Kidney (tissue), 13 donors: ENCODE measurements at regions not wholly inside any gene's neighbourhood (a gene's known extent, or its start where the extent isn't known, plus 50 kb on each side); places are given as distances from the start of the nearest gene placed in this dataset.

Experiments
- DNase-seq, 5 donors: peaks; one replicate each; pipeline ENCODE4 v3.0.0-alpha.2; 2013 to 2020
- FAIRE-seq: peaks from 2 replicates; lab custom pipeline; 2012; peaks lifted over from hg19 to GRCh38; lab: Jason Lieb, UNC
- H3K27ac ChIP-seq, 2 donors: one replicate each; pipeline ENCODE4 v1.7.0; 2013; ENCODE audit warnings: low read depth in 2 of 2, low read length in 2 of 2, inconsistent platforms in 1 of 2
- H3K27me3 ChIP-seq: one replicate; pipeline ENCODE4 v1.7.1; 2013; ENCODE audit warnings: low read length, inconsistent platforms; ENCODE audit not compliant: control insufficient read depth, insufficient read depth
- H3K36me3 ChIP-seq, 3 donors: one replicate each; pipeline versions ENCODE4 v1.7.0 to v1.7.1; 2013; ENCODE audit warnings: low read length in 3 of 3, control low read depth in 1 of 3, inconsistent platforms in 1 of 3; ENCODE audit not compliant: insufficient read depth in 3 of 3, control insufficient read depth in 2 of 3
- H3K4me1 ChIP-seq, 3 donors: one replicate each; pipeline versions ENCODE4 v1.7.0 to v1.7.1; 2013; ENCODE audit warnings: low read length in 3 of 3, inconsistent platforms in 1 of 3, low read depth in 1 of 3; ENCODE audit not compliant: control insufficient read depth in 2 of 3, insufficient read depth in 2 of 3
- H3K4me3 ChIP-seq, 3 donors: one replicate each; pipeline versions ENCODE4 v1.7.0 to v1.8.1; 2013; ENCODE audit warnings: low read length in 3 of 3, control low read depth in 1 of 3, inconsistent platforms in 1 of 3
- H3K9ac ChIP-seq, 3 donors: one replicate each; pipeline versions ENCODE4 v1.7.0 to v1.7.1; 2013; ENCODE audit warnings: low read length in 3 of 3, control low read depth in 1 of 3, inconsistent platforms in 1 of 3
- H3K9me3 ChIP-seq, 3 donors: one replicate each; pipeline versions ENCODE4 v1.7.0 to v1.7.1; 2013; ENCODE audit warnings: low read length in 3 of 3, control low read depth in 1 of 3, inconsistent platforms in 1 of 3; ENCODE audit not compliant: control insufficient read depth in 2 of 3, insufficient read depth in 1 of 3
- CTCF ChIP-seq: IDR thresholded peaks from 3 replicates; pipeline ENCODE4 v1.5.1; 2012; ENCODE audit warnings: mild to moderate bottlenecking, moderate library complexity, borderline replicate concordance; ENCODE audit not compliant: insufficient read depth; ENCODE audit errors: extremely low read depth
- intact Hi-C: fragments of 100-400 bp; cut with DNase I; formaldehyde crosslinking; loops from one replicate; pipeline ENCODE4 v1.11.1; 2022
- donor health status: control.
- donor health status: control.
- donor health status: control.
- donor health status: control.
- donor health status: control.
- donor health status: DM: yes; HTN: yes; CAD: no.
- donor health status: Normal renal cell carcinoma (clear cell type).

DNA sequence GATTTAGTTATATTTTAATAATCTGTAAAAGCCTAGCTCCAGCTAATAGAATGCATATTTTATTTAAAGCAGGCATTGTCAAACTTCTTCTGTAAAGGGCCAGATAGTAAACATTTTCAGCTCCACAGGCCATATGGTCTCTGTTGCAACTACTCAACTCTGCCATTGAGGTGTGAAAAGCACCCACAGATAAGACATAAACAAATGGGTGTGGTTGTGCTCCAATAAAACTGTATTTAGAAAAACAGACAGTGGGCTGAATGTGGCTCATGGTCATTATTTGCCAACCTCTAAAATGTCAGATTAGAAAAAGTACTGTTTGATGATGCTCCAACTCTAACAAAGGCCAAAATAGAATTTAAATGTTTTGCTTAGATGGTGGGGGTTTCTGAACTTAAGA lies 519.9 kb downstream of the RNF144A start:
- H3K36me3 ChIP-seq: no peaks in the 10 kb centered on the region
- H3K27ac ChIP-seq: no peak overlapping the region
- no peak for TF ChIP-seq CTCF
- no peak for DNase-seq
- no peak for FAIRE-seq
- H3K4me3 ChIP-seq: no peak overlapping the region
- intact Hi-C loops: loop anchor here (10.0 kb wide), 1 partner anchor 1258 kb away; no protein-coding TSS in a partner anchor
- no peak overlapping the region for H3K9ac ChIP-seq
- H3K4me1 ChIP-seq: no peaks in the 10 kb centered on the region
- peaks cover 0 to 3% (median 0%) of the 10 kb centered on the region in 3 donors for H3K9me3 ChIP-seq
- H3K27me3 ChIP-seq: no peaks in the 10 kb centered on the region

- DNase-seq: no peak
- intact Hi-C loops: loop anchor here (10.0 kb wide), 1 partner anchor 1257 kb away; no protein-coding TSS in a partner anchor
- H3K9ac ChIP-seq: no peak overlapping the region
These were observed 520.8 kb downstream of the RNF144A start for GRCh38 chr2:7437716-7438632.

DNA sequence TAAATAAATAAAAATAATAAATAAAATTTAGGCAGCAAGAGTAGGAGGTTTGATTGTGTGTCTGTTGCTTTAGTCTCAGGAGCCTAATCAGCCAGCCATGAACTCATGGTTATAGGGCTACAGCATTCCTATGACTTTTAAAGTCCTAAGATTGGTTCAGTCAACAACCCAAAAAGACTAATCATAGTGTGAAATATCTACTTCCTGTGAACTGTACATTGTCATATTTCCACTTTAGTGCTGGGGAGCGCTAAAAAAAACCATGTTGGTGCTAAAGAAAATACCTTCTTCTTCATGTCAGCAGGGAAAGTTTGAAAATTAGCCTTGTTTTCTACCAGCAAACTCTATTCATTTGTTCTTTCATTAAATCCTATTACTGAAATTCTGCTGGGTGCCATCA lies 521.6 kb downstream of the RNF144A start:
- no peak for TF ChIP-seq CTCF
- Histone ChIP-seq H3K9ac (no peak overlapping the region), H3K27ac (no peak overlapping the region), H3K9me3 (peaks cover 0 to 2% (median 0%) of the 10 kb centered on the region in 3 donors), H3K4me1 (no peaks in the 10 kb centered on the region), H3K36me3 (no peaks in the 10 kb centered on the region), H3K27me3 (no peaks in the 10 kb centered on the region), H3K4me3 (no peak overlapping the region)
- no peak for FAIRE-seq
- intact Hi-C loops: loop anchor here (10.0 kb wide), 1 partner anchor 1256 kb away; no protein-coding TSS in a partner anchor
- no peak for DNase-seq

More at GRCh38 chr2:7437716-7438632, 520.8 kb downstream of the RNF144A start:
- Histone ChIP-seq H3K4me3 (no peak overlapping the region), H3K36me3 (no peaks in the 10 kb centered on the region), H3K27me3 (no peaks in the 10 kb centered on the region), H3K27ac (no peak overlapping the region), H3K4me1 (no peaks in the 10 kb centered on the region), H3K9me3 (peaks cover 0 to 3% (median 0%) of the 10 kb centered on the region in 3 donors)
- TF ChIP-seq CTCF: no peak
- FAIRE-seq: no peak
